ENCODE measurements at regions not wholly inside any gene's neighbourhood (a gene's known extent, or its start where the extent isn't known, plus 50 kb on each side); places are given as distances from the start of the nearest gene placed in this dataset.

GRCh38 chr15:62346168-62346567 is 181.1 kb upstream of the C2CD4B start:
- no peak for ATAC-seq
- Mint-ChIP-seq H3K4me1 (peaks cover 5 to 13% (median 11%) of the 10 kb centered on the region in 7 donors), H3K9me3 (peaks cover 0 to 3% (median 0%) of the 10 kb centered on the region in 11 donors), H3K27me3 (peaks cover 0 to 12% (median 5%) of the 10 kb centered on the region in 5 donors), H3K4me3 (no peak overlapping the region), H3K36me3 (no peaks in the 10 kb centered on the region), H3K27ac (no peak overlapping the region)
- H3K4me3 ChIP-seq (ENCODE audit: low read length): no peak overlapping the region
- POLR2A ChIA-PET: no interaction called here
- H3K9me3 ChIP-seq (ENCODE audit: control insufficient read depth in 2 of 3, low read length in 3 of 3): no peaks in the 10 kb centered on the region
- H3K27ac ChIP-seq (ENCODE audit: low read depth, low read length): no peak overlapping the region
- intact Hi-C loops (cut with micrococcal nuclease): loop anchor here in 1 of 2 donors (2.0 kb wide), 1 partner anchor 45 kb away; the partner anchor contains the start of gene TLN2
- no peak for DNase-seq
- no peaks in the 10 kb centered on the region for H3K36me3 ChIP-seq (ENCODE audit: control insufficient read depth in 2 of 3, insufficient read depth in 3 of 3, low read length in 3 of 3)
- no peaks in the 10 kb centered on the region for H3K4me1 ChIP-seq (ENCODE audit: control insufficient read depth in 2 of 2, insufficient read depth in 2 of 2, low read length in 2 of 2)
- CTCF ChIA-PET: no interaction called here
- H3K27me3 ChIP-seq (ENCODE audit: control insufficient read depth in 2 of 2, insufficient read depth in 2 of 2, low read length in 2 of 2): no peaks in the 10 kb centered on the region

- intact Hi-C loops (cut with micrococcal nuclease): no loop called here
- POLR2A ChIA-PET: no interaction called here
- peaks cover 0 to 3% (median 0%) of the 10 kb centered on the region in 11 donors for H3K9me3 Mint-ChIP-seq
These were observed 183.0 kb upstream of the C2CD4B start for GRCh38 chr15:62348118-62348517.

GRCh38 chr15:62348623-62349022 is 183.5 kb upstream of the C2CD4B start:
- no peak for ATAC-seq
- Mint-ChIP-seq H3K4me3 (no peak overlapping the region), H3K36me3 (no peaks in the 10 kb centered on the region), H3K27me3 (peaks cover 5 to 24% (median 6%) of the 10 kb centered on the region in 5 donors), H3K4me1 (peaks cover 5 to 13% (median 11%) of the 10 kb centered on the region in 7 donors), H3K9me3 (peaks cover 0 to 3% (median 0%) of the 10 kb centered on the region in 11 donors), H3K27ac (no peak overlapping the region)
- no peaks in the 10 kb centered on the region for H3K36me3 ChIP-seq (ENCODE audit: control insufficient read depth in 2 of 3, insufficient read depth in 3 of 3, low read length in 3 of 3)
- no peak overlapping the region for H3K27ac ChIP-seq (ENCODE audit: low read depth, low read length)
- ChIA-PET POLR2A (no interaction called here), CTCF (no interaction called here)
- no peak for DNase-seq
- intact Hi-C loops (cut with micrococcal nuclease): no loop called here
- no peaks in the 10 kb centered on the region for H3K9me3 ChIP-seq (ENCODE audit: control insufficient read depth in 2 of 3, low read length in 3 of 3)
- no peak overlapping the region for H3K4me3 ChIP-seq (ENCODE audit: low read length)
- no peaks in the 10 kb centered on the region for H3K27me3 ChIP-seq (ENCODE audit: control insufficient read depth in 2 of 2, insufficient read depth in 2 of 2, low read length in 2 of 2)
- no peaks in the 10 kb centered on the region for H3K4me1 ChIP-seq (ENCODE audit: control insufficient read depth in 2 of 2, insufficient read depth in 2 of 2, low read length in 2 of 2)

More at GRCh38 chr15:62348118-62348517, 183.0 kb upstream of the C2CD4B start:
- no peak overlapping the region for H3K4me3 Mint-ChIP-seq
- H3K27me3 Mint-ChIP-seq: peaks cover 4 to 23% (median 6%) of the 10 kb centered on the region in 5 donors
- H3K36me3 Mint-ChIP-seq: no peaks in the 10 kb centered on the region
- no peak overlapping the region for H3K27ac Mint-ChIP-seq
- Histone ChIP-seq H3K27ac (ENCODE audit: low read depth, low read length) (no peak overlapping the region), H3K4me1 (ENCODE audit: control insufficient read depth in 2 of 2, insufficient read depth in 2 of 2, low read length in 2 of 2) (no peaks in the 10 kb centered on the region), H3K4me3 (ENCODE audit: low read length) (no peak overlapping the region), H3K9me3 (ENCODE audit: control insufficient read depth in 2 of 3, low read length in 3 of 3) (no peaks in the 10 kb centered on the region), H3K27me3 (ENCODE audit: control insufficient read depth in 2 of 2, insufficient read depth in 2 of 2, low read length in 2 of 2) (no peaks in the 10 kb centered on the region), H3K36me3 (ENCODE audit: control insufficient read depth in 2 of 3, insufficient read depth in 3 of 3, low read length in 3 of 3) (no peaks in the 10 kb centered on the region)
- ATAC-seq (no peak), DNase-seq (no peak)
- CTCF ChIA-PET: no interaction called here
- H3K4me1 Mint-ChIP-seq: peaks cover 5 to 13% (median 11%) of the 10 kb centered on the region in 7 donors

- no peaks in the 10 kb centered on the region for H3K9me3 Mint-ChIP-seq
- H3K27me3 Mint-ChIP-seq: peaks cover 5 to 31% (median 13%) of the 10 kb centered on the region in 5 donors
- intact Hi-C loops (cut with micrococcal nuclease): no loop called here
- CTCF ChIA-PET: no interaction called here
- peaks cover 0 to 6% (median 0%) of the 10 kb centered on the region in 7 donors for H3K4me1 Mint-ChIP-seq
- H3K36me3 ChIP-seq (ENCODE audit: control insufficient read depth in 2 of 3, insufficient read depth in 3 of 3, low read length in 3 of 3): no peaks in the 10 kb centered on the region
- POLR2A ChIA-PET: no interaction called here
- H3K4me1 ChIP-seq (ENCODE audit: control insufficient read depth in 2 of 2, insufficient read depth in 2 of 2, low read length in 2 of 2): no peaks in the 10 kb centered on the region
- H3K27me3 ChIP-seq (ENCODE audit: control insufficient read depth in 2 of 2, insufficient read depth in 2 of 2, low read length in 2 of 2): no peaks in the 10 kb centered on the region
- H3K27ac Mint-ChIP-seq: no peak overlapping the region
- H3K9me3 ChIP-seq (ENCODE audit: control insufficient read depth in 2 of 3, low read length in 3 of 3): no peaks in the 10 kb centered on the region
- DNase-seq (no peak), ATAC-seq (no peak)
- no peak overlapping the region for H3K27ac ChIP-seq (ENCODE audit: low read depth, low read length)
- no peak overlapping the region for H3K4me3 ChIP-seq (ENCODE audit: low read length)
- H3K36me3 Mint-ChIP-seq: no peaks in the 10 kb centered on the region
- H3K4me3 Mint-ChIP-seq: no peak overlapping the region
These were observed 187.7 kb upstream of the C2CD4B start for GRCh38 chr15:62352817-62353216.

GRCh38 chr15:62357431-62357830 is 192.3 kb upstream of the C2CD4B start:
- Mint-ChIP-seq H3K9me3 (no peaks in the 10 kb centered on the region), H3K4me3 (no peak overlapping the region), H3K4me1 (no peaks in the 10 kb centered on the region), H3K27me3 (peaks cover 16 to 39% (median 28%) of the 10 kb centered on the region in 5 donors), H3K36me3 (no peaks in the 10 kb centered on the region), H3K27ac (no peak overlapping the region)
- intact Hi-C loops (cut with micrococcal nuclease): no loop called here
- Histone ChIP-seq H3K27me3 (ENCODE audit: control insufficient read depth in 2 of 2, insufficient read depth in 2 of 2, low read length in 2 of 2) (no peaks in the 10 kb centered on the region), H3K36me3 (ENCODE audit: control insufficient read depth in 2 of 3, insufficient read depth in 3 of 3, low read length in 3 of 3) (no peaks in the 10 kb centered on the region), H3K9me3 (ENCODE audit: control insufficient read depth in 2 of 3, low read length in 3 of 3) (no peaks in the 10 kb centered on the region), H3K4me3 (ENCODE audit: low read length) (no peak overlapping the region), H3K4me1 (ENCODE audit: control insufficient read depth in 2 of 2, insufficient read depth in 2 of 2, low read length in 2 of 2) (no peaks in the 10 kb centered on the region), H3K27ac (ENCODE audit: low read depth, low read length) (no peak overlapping the region)
- no peak for DNase-seq
- CTCF ChIA-PET: no interaction called here
- POLR2A ChIA-PET: no interaction called here
- no peak for ATAC-seq

- ATAC-seq (no peak), DNase-seq (no peak)
- H3K9me3 Mint-ChIP-seq: no peaks in the 10 kb centered on the region
- intact Hi-C loops (cut with micrococcal nuclease): no loop called here
- H3K36me3 Mint-ChIP-seq: no peaks in the 10 kb centered on the region
- H3K27me3 Mint-ChIP-seq: peaks cover 16 to 43% (median 28%) of the 10 kb centered on the region in 5 donors
- Histone ChIP-seq H3K4me1 (ENCODE audit: control insufficient read depth in 2 of 2, insufficient read depth in 2 of 2, low read length in 2 of 2) (no peaks in the 10 kb centered on the region), H3K27ac (ENCODE audit: low read depth, low read length) (no peak overlapping the region), H3K9me3 (ENCODE audit: control insufficient read depth in 2 of 3, low read length in 3 of 3) (no peaks in the 10 kb centered on the region), H3K27me3 (ENCODE audit: control insufficient read depth in 2 of 2, insufficient read depth in 2 of 2, low read length in 2 of 2) (no peaks in the 10 kb centered on the region), H3K4me3 (ENCODE audit: low read length) (no peak overlapping the region), H3K36me3 (ENCODE audit: control insufficient read depth in 2 of 3, insufficient read depth in 3 of 3, low read length in 3 of 3) (no peaks in the 10 kb centered on the region)
- H3K27ac Mint-ChIP-seq: no peak overlapping the region
- H3K4me1 Mint-ChIP-seq: no peaks in the 10 kb centered on the region
- CTCF ChIA-PET: no interaction called here
- no peak overlapping the region for H3K4me3 Mint-ChIP-seq
- POLR2A ChIA-PET: no interaction called here
These were observed 194.3 kb upstream of the C2CD4B start for GRCh38 chr15:62359416-62359815.

GRCh38 chr15:62360332-62361097 is 195.4 kb upstream of the C2CD4B start:
- Mint-ChIP-seq H3K27me3 (peaks cover 16 to 45% (median 28%) of the 10 kb centered on the region in 5 donors), H3K4me3 (no peak overlapping the region), H3K27ac (no peak overlapping the region), H3K4me1 (no peaks in the 10 kb centered on the region), H3K36me3 (no peaks in the 10 kb centered on the region), H3K9me3 (no peaks in the 10 kb centered on the region)
- Histone ChIP-seq H3K4me1 (ENCODE audit: control insufficient read depth in 2 of 2, insufficient read depth in 2 of 2, low read length in 2 of 2) (no peaks in the 10 kb centered on the region), H3K27ac (ENCODE audit: low read depth, low read length) (no peak overlapping the region), H3K4me3 (ENCODE audit: low read length) (no peak overlapping the region), H3K27me3 (ENCODE audit: control insufficient read depth in 2 of 2, insufficient read depth in 2 of 2, low read length in 2 of 2) (no peaks in the 10 kb centered on the region), H3K9me3 (ENCODE audit: control insufficient read depth in 2 of 3, low read length in 3 of 3) (no peaks in the 10 kb centered on the region), H3K36me3 (ENCODE audit: control insufficient read depth in 2 of 3, insufficient read depth in 3 of 3, low read length in 3 of 3) (no peaks in the 10 kb centered on the region)
- no peak for DNase-seq
- ChIA-PET POLR2A (no interaction called here), CTCF (interaction anchor here (0.7 kb wide), 1 partner anchor 21 kb away, joined by 3 read pairs; no protein-coding TSS in a partner anchor)
- ATAC-seq: no peak
- intact Hi-C loops (cut with micrococcal nuclease): no loop called here

Measured in naive thymus-derived CD4-positive, alpha-beta T cell (primary cell).